Calu3 (cell line): ENCODE measurements at regions not wholly inside any gene's neighbourhood (a gene's known extent, or its start where the extent isn't known, plus 50 kb on each side); places are given as distances from the start of the nearest gene placed in this dataset.

Source experiments
- BruUV-seq: library from RNA; stranded (reverse); fragments of 400-500 nt; replicated peaks from 2 replicates; lab custom pipeline; 2021; lab: Mats Ljungman, UMichigan
- CTCF ChIA-PET: fragments of 300-600 bp; sonication (Branson Sonifier 250); formaldehyde crosslinking; loops from one replicate; lab custom pipeline; 2022; ENCODE audit warnings: antibody characterized with exemption; lab: Charles Lee
- DNase-seq: peaks from one replicate; pipeline ENCODE4 v3.0.0; 2022
- H3K27ac Mint-ChIP-seq: one replicate; pipeline ENCODE4 v1.8.0; 2022; ENCODE audit warnings: mixed read lengths; ENCODE audit not compliant: unreplicated experiment
- H3K27me3 Mint-ChIP-seq: one replicate; pipeline ENCODE4 v1.8.0; 2022; ENCODE audit warnings: mixed read lengths; ENCODE audit not compliant: unreplicated experiment
- H3K36me3 Mint-ChIP-seq: one replicate; pipeline ENCODE4 v1.8.0; 2022; ENCODE audit warnings: mild to moderate bottlenecking, moderate library complexity, mixed read lengths; ENCODE audit not compliant: insufficient read depth, unreplicated experiment
- H3K4me1 Mint-ChIP-seq: one replicate; pipeline ENCODE4 v1.8.0; 2022; ENCODE audit warnings: mild to moderate bottlenecking, low read depth, mixed read lengths; ENCODE audit not compliant: unreplicated experiment
- H3K4me3 Mint-ChIP-seq: one replicate; pipeline ENCODE4 v1.8.0; 2022; ENCODE audit warnings: mild to moderate bottlenecking, low read depth, moderate library complexity, mixed read lengths; ENCODE audit not compliant: unreplicated experiment
- H3K9me3 Mint-ChIP-seq: one replicate; pipeline ENCODE4 v1.8.0; 2022; ENCODE audit warnings: low read depth, mixed read lengths; ENCODE audit not compliant: unreplicated experiment
- CTCF ChIP-seq: fragments of 200-600 bp; IDR thresholded peaks from one replicate; pipeline ENCODE4 v1.8.0; 2022; ENCODE audit warnings: antibody characterized with exemption; ENCODE audit not compliant: unreplicated experiment
- intact Hi-C: fragments of 100-400 bp; cut with micrococcal nuclease; formaldehyde crosslinking; loops from one replicate; pipeline ENCODE4 v1.10.0; 2022; ENCODE audit not compliant: unreplicated experiment

DNA sequence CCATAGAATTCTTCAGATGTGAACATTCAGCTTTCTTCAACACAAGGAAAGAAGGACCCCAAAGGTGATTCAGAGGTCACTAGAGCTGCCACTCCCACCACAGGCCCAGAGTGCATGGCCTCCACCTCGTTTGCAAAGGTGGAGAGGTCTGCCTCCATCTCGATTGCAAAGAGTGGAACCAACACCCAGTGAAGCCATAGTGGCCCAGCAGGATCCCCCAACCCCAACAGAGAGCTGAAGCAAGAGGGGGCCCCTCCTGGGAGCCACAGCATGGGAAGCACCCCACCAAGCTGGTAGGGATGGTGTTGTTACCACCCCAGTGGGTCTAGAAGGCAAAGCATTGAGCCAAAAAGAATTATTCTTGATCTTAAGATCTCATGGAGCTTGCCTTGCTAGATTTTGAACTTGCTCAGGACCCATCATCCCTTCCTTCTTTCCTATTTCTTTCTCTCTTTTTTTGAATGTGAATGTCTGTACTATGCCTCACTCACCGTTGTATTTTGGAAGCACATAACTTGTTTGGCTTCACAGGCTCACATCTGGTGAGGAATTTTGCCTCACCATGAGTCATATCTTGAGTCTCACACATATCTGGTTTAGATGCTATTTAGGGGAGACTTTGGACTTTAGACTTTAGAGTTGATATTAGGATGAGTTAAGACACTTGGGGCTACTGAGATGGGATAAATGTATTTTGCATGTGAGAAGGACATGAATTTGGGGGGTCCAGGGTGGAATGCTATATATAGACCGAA, 119.2 kb downstream of the ANKRD60 start:
- BruUV-seq: no TSS peak
- CTCF ChIA-PET: no interaction called here
- intact Hi-C loops: no loop called here
- peaks cover 8% of the 10 kb centered on the region for H3K9me3 Mint-ChIP-seq
- no peak for DNase-seq
- H3K4me3 Mint-ChIP-seq: no peak overlapping the region
- H3K27ac Mint-ChIP-seq: peak overlapping the region; percentile 15
- no peaks in the 10 kb centered on the region for H3K27me3 Mint-ChIP-seq
- H3K36me3 Mint-ChIP-seq: no peaks in the 10 kb centered on the region
- H3K4me1 Mint-ChIP-seq: peaks cover 57% of the 10 kb centered on the region
- TF ChIP-seq CTCF: no peak

- H3K4me3 Mint-ChIP-seq: no peak overlapping the region
- no peak for TF ChIP-seq CTCF
- no peaks in the 10 kb centered on the region for H3K36me3 Mint-ChIP-seq
- H3K9me3 Mint-ChIP-seq: peaks cover 8% of the 10 kb centered on the region
- no peak for DNase-seq
- H3K27me3 Mint-ChIP-seq: no peaks in the 10 kb centered on the region
- peaks cover 49% of the 10 kb centered on the region for H3K4me1 Mint-ChIP-seq
- CTCF ChIA-PET: interaction anchor here (1.1 kb wide), 1 partner anchor 24 kb away, joined by 3 read pairs; no protein-coding TSS in a partner anchor
- no TSS peak for BruUV-seq
- intact Hi-C loops: no loop called here
- H3K27ac Mint-ChIP-seq: no peak overlapping the region
Observed at GRCh38 chr20:58107533-58107932, 120.9 kb downstream of the ANKRD60 start.

GRCh38 chr20:58106143-58106750, 122.2 kb downstream of the ANKRD60 start:
- Mint-ChIP-seq H3K9me3 (peaks cover 8% of the 10 kb centered on the region), H3K27me3 (no peaks in the 10 kb centered on the region), H3K36me3 (no peaks in the 10 kb centered on the region), H3K4me3 (no peak overlapping the region), H3K27ac (no peak overlapping the region), H3K4me1 (peaks cover 40% of the 10 kb centered on the region)
- TF ChIP-seq CTCF: no peak
- no peak for DNase-seq
- intact Hi-C loops: no loop called here
- BruUV-seq: no TSS peak
- CTCF ChIA-PET: interaction anchor here (0.6 to 1.0 kb wide), 2 partner anchors 10 to 395 kb away, joined by 3 read pairs; no protein-coding TSS in a partner anchor

GRCh38 chr20:58103961-58104360, 124.5 kb downstream of the ANKRD60 start:
- no peak overlapping the region for H3K27ac Mint-ChIP-seq
- CTCF ChIA-PET: no interaction called here
- peaks cover 6% of the 10 kb centered on the region for H3K9me3 Mint-ChIP-seq
- TF ChIP-seq CTCF: no peak
- intact Hi-C loops: no loop called here
- no TSS peak for BruUV-seq
- no peak overlapping the region for H3K4me3 Mint-ChIP-seq
- no peak for DNase-seq
- peaks cover 22% of the 10 kb centered on the region for H3K4me1 Mint-ChIP-seq
- H3K36me3 Mint-ChIP-seq: no peaks in the 10 kb centered on the region
- no peaks in the 10 kb centered on the region for H3K27me3 Mint-ChIP-seq
